PFSK-1 (cell line): ENCODE measurements at regions not wholly inside any gene's neighbourhood (a gene's known extent, or its start where the extent isn't known, plus 50 kb on each side); places are given as distances from the start of the nearest gene placed in this dataset.

Experiments used
- POLR2AphosphoS5 ChIP-seq: IDR thresholded peaks from 2 replicates; pipeline ENCODE4 v1.6.1; 2012; ENCODE audit warnings: low read depth, mild to moderate bottlenecking, control low read depth, low read length, moderate library complexity
- SIN3A ChIP-seq: IDR thresholded peaks from 2 replicates; pipeline ENCODE4 v1.6.1; 2012; ENCODE audit warnings: mild to moderate bottlenecking, low read length, moderate library complexity, borderline replicate concordance; ENCODE audit not compliant: insufficient read depth
- TAF1 ChIP-seq: IDR thresholded peaks from 2 replicates; pipeline ENCODE4 v1.6.1; 2012; ENCODE audit warnings: low read length, control low read depth, borderline replicate concordance; ENCODE audit not compliant: insufficient read depth

DNA sequence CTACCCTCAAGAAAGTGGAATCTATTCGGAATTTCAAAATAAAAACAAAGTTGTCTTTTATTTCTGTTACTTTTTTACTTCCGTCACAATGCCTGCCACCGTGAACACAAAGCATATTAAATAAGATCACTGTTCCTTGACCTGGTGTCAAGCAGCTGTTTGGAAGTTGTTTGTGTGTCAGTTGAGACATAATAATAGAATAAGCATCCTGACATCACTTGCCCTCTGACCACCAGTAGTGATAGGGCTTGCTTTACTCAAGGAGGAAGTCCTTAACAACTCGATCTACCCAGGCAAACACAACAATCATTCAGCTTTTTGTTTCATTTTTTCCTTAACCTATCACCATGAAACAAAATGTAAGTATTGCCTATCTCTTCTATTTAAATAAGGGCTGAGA is 454.4 kb upstream of the RASGRP1 start:
- no peak for TF ChIP-seq TAF1
- no peak for TF ChIP-seq SIN3A
- no peak for TF ChIP-seq POLR2AphosphoS5
